ENCODE measurements at regions not wholly inside any gene's neighbourhood (a gene's known extent, or its start where the extent isn't known, plus 50 kb on each side); places are given as distances from the start of the nearest gene placed in this dataset.

DNA sequence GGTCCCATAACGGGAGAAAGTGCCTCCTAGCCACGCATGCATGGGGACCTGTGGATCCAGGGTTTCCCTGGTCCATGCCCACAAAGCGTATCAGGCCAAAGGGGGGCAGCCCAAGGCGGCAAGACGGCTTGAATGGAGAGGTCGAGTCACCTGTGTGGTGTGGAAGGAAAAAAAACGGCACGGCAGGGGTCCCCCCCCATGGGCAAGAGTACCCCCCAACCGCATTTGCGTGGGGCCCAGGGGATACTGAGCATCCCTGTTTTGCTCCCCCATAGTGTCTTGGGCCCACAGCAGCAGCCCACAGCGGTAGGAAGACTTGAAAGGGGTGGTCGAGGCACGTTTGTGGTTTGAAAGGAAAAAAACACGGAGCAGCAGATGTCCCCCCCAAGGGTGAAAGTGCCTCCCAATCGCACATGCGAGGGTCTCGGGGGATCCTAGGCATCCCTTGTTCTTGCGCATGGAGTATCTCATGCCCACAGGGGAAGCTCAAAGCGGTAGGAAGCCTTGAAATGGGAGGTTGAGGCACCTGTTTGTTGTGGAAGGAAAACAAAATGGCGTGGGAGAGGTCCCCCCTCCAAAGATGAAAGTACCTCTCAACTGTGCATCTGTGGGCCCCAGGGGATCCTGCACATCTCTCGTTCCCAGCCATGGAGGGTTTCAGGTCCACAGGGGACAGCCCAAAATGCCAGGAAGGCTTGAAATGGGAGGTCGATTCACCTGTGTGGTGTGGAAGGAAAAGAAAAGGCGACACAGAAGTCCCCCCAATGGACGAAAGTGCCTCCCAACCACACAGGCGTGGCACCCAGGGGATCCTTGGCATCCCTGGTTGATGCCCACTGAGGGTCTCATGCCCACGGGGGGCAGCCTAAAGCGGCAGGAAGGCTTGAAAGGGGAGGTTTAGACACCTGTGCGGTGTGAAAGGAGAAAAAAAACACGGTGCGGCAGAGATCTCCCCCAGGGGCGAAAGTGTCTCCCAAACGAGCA, 577.5 kb downstream of the ALG10 start:
- Histone ChIP-seq H3K36me3 (no peaks in the 10 kb centered on the region), H3K27ac (no peak overlapping the region), H3K4me1 (no peaks in the 10 kb centered on the region), H3K4me3 (no peak overlapping the region), H3K9me3 (peaks cover 0 to 90% (median 27%) of the 10 kb centered on the region in 12 donors), H3K27me3 (peaks cover 0 to 5% (median 0%) of the 10 kb centered on the region in 9 donors)
- TF ChIP-seq POLR2A (IDR thresholded peaks at IDR 0.05), result no peak
- TF ChIP-seq, protein P1, sequence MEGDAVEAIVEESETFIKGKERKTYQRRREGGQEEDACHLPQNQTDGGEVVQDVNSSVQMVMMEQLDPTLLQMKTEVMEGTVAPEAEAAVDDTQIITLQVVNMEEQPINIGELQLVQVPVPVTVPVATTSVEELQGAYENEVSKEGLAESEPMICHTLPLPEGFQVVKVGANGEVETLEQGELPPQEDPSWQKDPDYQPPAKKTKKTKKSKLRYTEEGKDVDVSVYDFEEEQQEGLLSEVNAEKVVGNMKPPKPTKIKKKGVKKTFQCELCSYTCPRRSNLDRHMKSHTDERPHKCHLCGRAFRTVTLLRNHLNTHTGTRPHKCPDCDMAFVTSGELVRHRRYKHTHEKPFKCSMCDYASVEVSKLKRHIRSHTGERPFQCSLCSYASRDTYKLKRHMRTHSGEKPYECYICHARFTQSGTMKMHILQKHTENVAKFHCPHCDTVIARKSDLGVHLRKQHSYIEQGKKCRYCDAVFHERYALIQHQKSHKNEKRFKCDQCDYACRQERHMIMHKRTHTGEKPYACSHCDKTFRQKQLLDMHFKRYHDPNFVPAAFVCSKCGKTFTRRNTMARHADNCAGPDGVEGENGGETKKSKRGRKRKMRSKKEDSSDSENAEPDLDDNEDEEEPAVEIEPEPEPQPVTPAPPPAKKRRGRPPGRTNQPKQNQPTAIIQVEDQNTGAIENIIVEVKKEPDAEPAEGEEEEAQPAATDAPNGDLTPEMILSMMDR (IDR thresholded peaks at IDR 0.05), result no peak
- ATAC-seq (no peak), DNase-seq (peak in 1 of 5 donors; percentile 37)
- 60 to 69% (median 63%) methylated on average over 30 to 32 of the region's 32 CpGs for WGBS, 4 donors
- intact Hi-C loops (cut with DNase I), result no loop called here

DNA sequence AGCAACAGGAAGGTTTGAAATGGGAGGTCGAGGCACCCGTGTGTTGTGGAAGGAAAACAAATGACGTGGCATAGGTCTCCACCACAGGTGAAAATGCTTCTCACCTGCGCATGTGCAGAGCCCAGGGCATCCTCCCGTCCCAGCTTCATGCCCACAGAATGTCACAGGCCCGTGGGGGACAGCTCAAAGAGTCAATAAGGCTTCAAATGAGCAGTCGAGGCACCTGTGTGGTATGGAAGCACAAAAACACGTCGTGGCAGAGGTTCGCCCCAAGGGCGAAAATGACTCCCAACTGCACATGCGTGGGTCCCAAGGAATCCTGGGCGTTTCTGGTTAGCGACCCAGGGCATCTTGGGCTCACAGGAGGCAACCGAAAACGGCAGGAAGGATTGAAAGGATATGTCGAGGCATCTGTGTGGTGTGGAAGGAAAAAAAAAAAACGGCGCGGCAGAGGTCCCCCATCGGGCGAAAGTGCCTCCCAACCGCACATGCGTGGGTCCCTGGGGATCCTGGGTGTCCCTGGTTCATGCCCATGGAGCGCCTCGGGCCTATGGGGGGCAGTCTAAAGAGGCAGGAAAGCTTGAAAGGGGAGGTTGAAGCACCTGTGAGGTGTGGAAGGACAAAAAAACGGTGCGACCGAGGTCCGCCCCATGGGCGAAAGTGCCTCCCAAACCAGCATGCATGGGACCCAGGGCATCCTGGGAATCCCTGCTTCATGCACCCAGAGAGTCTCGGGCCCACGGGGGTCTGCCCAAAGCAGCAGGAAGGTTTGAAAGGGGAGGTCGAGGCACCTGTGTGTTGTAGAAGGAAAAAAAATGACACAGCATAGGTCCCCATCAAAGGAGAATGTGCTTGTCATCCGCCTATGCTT, 578.5 kb downstream of the ALG10 start:
- Histone ChIP-seq H3K9me3 (peaks cover 0 to 91% (median 21%) of the 10 kb centered on the region in 12 donors), H3K27ac (no peak overlapping the region), H3K4me1 (no peaks in the 10 kb centered on the region), H3K27me3 (peaks cover 0 to 5% (median 0%) of the 10 kb centered on the region in 9 donors), H3K4me3 (no peak overlapping the region), H3K36me3 (no peaks in the 10 kb centered on the region)
- DNase-seq (peak in 1 of 5 donors; percentile 9), ATAC-seq (no peak)
- TF ChIP-seq POLR2A (IDR thresholded peaks at IDR 0.05), result no peak
- TF ChIP-seq, protein P1 (IDR thresholded peaks at IDR 0.05), result no peak
- WGBS, 4 donors, result 58 to 65% (median 60%) methylated on average over 35 of the region's 35 CpGs
- intact Hi-C loops (cut with DNase I), result no loop called here

- no peak overlapping the region for H3K27ac ChIP-seq
- no peaks in the 10 kb centered on the region for H3K4me1 ChIP-seq
- TF ChIP-seq POLR2A (IDR thresholded peaks at IDR 0.05), result no peak
- TF ChIP-seq, protein P1 (IDR thresholded peaks at IDR 0.05), result no peak
- ATAC-seq, result no peak
- WGBS, 4 donors, result 53 to 60% (median 57%) methylated on average over 11 of the region's 11 CpGs
- DNase-seq, result no peak
- H3K27me3 ChIP-seq, result peaks cover 0 to 5% (median 0%) of the 10 kb centered on the region in 9 donors
- intact Hi-C loops (cut with DNase I), result no loop called here
- H3K9me3 ChIP-seq, result peaks cover 0 to 91% (median 19%) of the 10 kb centered on the region in 12 donors
- no peak overlapping the region for H3K4me3 ChIP-seq
- no peaks in the 10 kb centered on the region for H3K36me3 ChIP-seq
Measured at GRCh38 chr12:34601689-34602088, 579.4 kb downstream of the ALG10 start.

Measured in heart left ventricle (tissue), 16 donors.